Mesendoderm (in vitro differentiated cells): ENCODE measurements at regions not wholly inside any gene's neighbourhood (a gene's known extent, or its start where the extent isn't known, plus 50 kb on each side); places are given as distances from the start of the nearest gene placed in this dataset.

Source experiments
- DNase-seq: peaks from one replicate; pipeline ENCODE4 v3.0.0; 2013
- H2AK5ac ChIP-seq: 2 replicates; pipeline ENCODE4 v1.6.1; 2013; ENCODE audit warnings: low read length, inconsistent platforms
- H2BK120ac ChIP-seq: 2 replicates; pipeline ENCODE4 v1.6.1; 2013; ENCODE audit warnings: low read depth, mild to moderate bottlenecking, low read length, moderate library complexity, mixed read lengths
- H2BK15ac ChIP-seq: replicated peaks from 2 replicates; pipeline ENCODE4 v1.6.1; 2013; ENCODE audit warnings: low read depth, mild to moderate bottlenecking, moderate library complexity
- H2BK5ac ChIP-seq: 2 replicates; pipeline ENCODE4 v1.6.1; 2013; ENCODE audit warnings: low read length, inconsistent platforms
- H3K18ac ChIP-seq: 2 replicates; pipeline ENCODE4 v1.6.1; 2013; ENCODE audit warnings: mild to moderate bottlenecking, low read length, mixed read lengths
- H3K23ac ChIP-seq: one replicate; pipeline ENCODE4 v1.6.1; 2013; ENCODE audit warnings: low read length
- H3K27ac ChIP-seq: 2 replicates; pipeline ENCODE4 v1.5.1; 2013; ENCODE audit warnings: low read depth, mild to moderate bottlenecking, inconsistent platforms, low read length, moderate library complexity
- H3K27me3 ChIP-seq: 2 replicates; pipeline ENCODE4 v1.6.1; 2013; ENCODE audit warnings: low read length, control low read depth, mild to moderate bottlenecking, inconsistent platforms; ENCODE audit not compliant: insufficient read depth, poor library complexity
- H3K36me3 ChIP-seq: 2 replicates; pipeline ENCODE4 v1.6.1; 2013; ENCODE audit warnings: low read length, inconsistent platforms; ENCODE audit not compliant: control insufficient read depth, insufficient read depth
- H3K4ac ChIP-seq: one replicate; pipeline ENCODE4 v1.6.1; 2013; ENCODE audit warnings: low read depth, mild to moderate bottlenecking, low read length, moderate library complexity
- H3K4me1 ChIP-seq: 2 replicates; pipeline ENCODE4 v1.6.1; 2013; ENCODE audit warnings: low read depth, low read length, inconsistent platforms; ENCODE audit not compliant: control insufficient read depth
- H3K4me2 ChIP-seq: 2 replicates; pipeline ENCODE4 v1.6.1; 2013; ENCODE audit warnings: low read length
- H3K4me3 ChIP-seq: 2 replicates; pipeline ENCODE4 v1.5.1; 2013; ENCODE audit warnings: mild to moderate bottlenecking, low read length
- H3K56ac ChIP-seq: one replicate; pipeline ENCODE4 v1.6.1; 2013; ENCODE audit warnings: low read length
- H3K79me1 ChIP-seq: 2 replicates; pipeline ENCODE4 v1.6.1; 2013; ENCODE audit warnings: low read length, inconsistent platforms
- H3K79me2 ChIP-seq: 2 replicates; pipeline ENCODE4 v1.6.1; 2013; ENCODE audit warnings: mild to moderate bottlenecking, low read length; ENCODE audit not compliant: control insufficient read depth, insufficient read depth
- H3K9ac ChIP-seq: 2 replicates; pipeline ENCODE4 v1.6.1; 2013; ENCODE audit warnings: low read length, inconsistent platforms
- H4K5ac ChIP-seq: one replicate; pipeline ENCODE4 v1.6.1; 2013; ENCODE audit warnings: low read length
- H4K8ac ChIP-seq: one replicate; pipeline ENCODE4 v1.6.1; 2013; ENCODE audit warnings: low read depth, mild to moderate bottlenecking, control low read depth, low read length, moderate library complexity
- WGBS: extraction: QIAGEN DNeasy Blood & Tissue Kit; methylation state at CpG from one replicate; pipeline ENCODE4 v1.1.7; 2013; ENCODE audit warnings: low lambda C conversion rate, missing lambda C conversion rate; ENCODE audit not compliant: insufficient coverage; ENCODE audit errors: extremely low coverage; 5-methylcytosine and 5-hydroxymethylcytosine counted together

DNA sequence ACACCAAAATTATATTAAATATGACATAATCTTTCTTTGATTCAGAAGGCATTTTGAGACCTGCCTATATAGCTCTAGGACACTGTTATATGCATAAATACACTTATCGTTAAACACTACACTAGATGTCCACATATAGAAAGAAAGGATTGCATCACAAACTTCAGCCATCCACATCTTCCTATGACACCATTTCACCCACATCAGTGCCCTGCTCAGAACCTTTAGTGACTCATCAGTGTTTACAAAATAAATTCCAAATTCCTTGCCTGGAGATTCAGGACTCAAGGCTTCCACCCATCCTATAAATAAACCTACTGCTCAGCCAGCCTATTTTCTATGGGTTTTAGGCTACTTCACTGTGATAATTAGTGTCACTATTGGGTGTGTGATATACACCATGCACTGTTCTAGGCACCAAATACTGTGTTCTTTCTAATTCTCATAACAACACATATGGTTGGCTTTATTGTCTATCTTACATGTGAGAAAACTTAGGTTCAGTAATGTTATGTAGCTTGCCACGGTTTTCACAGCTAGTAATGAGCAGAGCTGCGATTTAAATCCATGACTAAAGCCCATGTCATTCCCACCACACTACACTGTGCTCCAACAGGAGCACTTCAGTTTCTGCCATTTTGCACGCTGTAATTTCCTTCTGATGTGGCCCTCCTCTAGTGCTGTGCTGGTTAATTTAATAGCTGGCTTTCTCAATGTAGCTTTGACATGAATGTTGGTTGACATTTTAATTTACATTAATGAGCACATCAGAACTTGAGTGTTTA is 103.3 kb downstream of the SREK1 start:
- peak; percentile 47 for DNase-seq
- Histone ChIP-seq H3K18ac (no peak overlapping the region), H3K79me1 (no peaks in the 10 kb centered on the region), H4K8ac (no peak overlapping the region), H3K36me3 (no peaks in the 10 kb centered on the region), H3K27ac (no peak overlapping the region), H2BK15ac (no peak overlapping the region), H3K79me2 (no peaks in the 10 kb centered on the region), H3K4ac (no peak overlapping the region), H3K23ac (no peak overlapping the region), H3K4me2 (no peak overlapping the region), H2AK5ac (no peak overlapping the region), H2BK5ac (no peak overlapping the region), H4K5ac (no peak overlapping the region), H3K4me1 (no peaks in the 10 kb centered on the region), H3K56ac (no peak overlapping the region), H2BK120ac (no peak overlapping the region), H3K9ac (no peak overlapping the region), H3K27me3 (no peaks in the 10 kb centered on the region), H3K4me3 (no peak overlapping the region)
- WGBS: no CpG with 5 or more reads among the region's 4 CpGs

DNA sequence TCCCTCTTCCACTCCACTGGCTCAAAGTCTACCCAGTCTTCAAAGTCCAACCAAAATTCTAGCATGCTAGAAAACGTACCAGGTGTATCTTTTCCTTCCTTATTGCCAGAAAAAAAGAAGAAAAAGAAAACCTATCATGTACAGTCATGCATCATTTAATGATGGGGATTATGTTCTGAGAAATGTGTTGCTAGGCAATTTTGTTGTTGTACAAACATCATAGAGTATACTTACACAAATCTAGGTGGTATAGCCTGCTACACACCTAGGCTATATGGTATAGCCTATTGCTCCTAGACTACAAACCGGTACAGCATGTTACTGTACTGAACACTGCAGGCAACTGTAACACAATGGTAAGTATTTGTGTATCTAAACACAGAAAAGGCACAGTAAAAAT is 104.8 kb downstream of the SREK1 start:
- Histone ChIP-seq H2AK5ac (no peak overlapping the region), H3K4me2 (no peak overlapping the region), H3K4me3 (no peak overlapping the region), H3K4me1 (no peaks in the 10 kb centered on the region), H3K36me3 (no peaks in the 10 kb centered on the region), H2BK5ac (no peak overlapping the region), H3K9ac (no peak overlapping the region), H3K56ac (no peak overlapping the region), H3K18ac (no peak overlapping the region), H3K4ac (no peak overlapping the region), H2BK15ac (no peak overlapping the region), H3K27me3 (no peaks in the 10 kb centered on the region), H3K23ac (no peak overlapping the region), H3K79me2 (no peaks in the 10 kb centered on the region), H3K27ac (no peak overlapping the region), H4K8ac (no peak overlapping the region), H3K79me1 (no peaks in the 10 kb centered on the region), H2BK120ac (no peak overlapping the region), H4K5ac (no peak overlapping the region)
- DNase-seq: no peak
- no CpG with 5 or more reads among the region's 2 CpGs for WGBS

DNA sequence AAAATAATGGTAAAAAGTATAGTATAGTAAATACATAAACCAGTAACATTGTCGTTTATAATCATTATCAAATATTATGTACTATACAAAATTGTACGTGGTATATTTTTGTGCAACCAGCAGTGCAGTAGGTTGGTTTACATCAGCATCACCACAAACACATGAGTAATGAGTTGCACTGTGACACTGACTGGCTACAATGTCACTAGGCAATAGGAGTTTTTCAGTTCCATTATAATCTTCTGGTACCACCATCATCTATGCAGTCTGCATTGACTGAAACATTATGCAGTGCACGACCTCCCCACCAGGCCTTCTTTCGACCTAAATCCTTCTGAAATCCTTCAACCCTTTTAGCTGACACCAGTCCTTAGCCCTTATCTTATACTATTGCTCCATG is 105.8 kb downstream of the SREK1 start:
- no peak overlapping the region for H3K18ac ChIP-seq
- H3K4me2 ChIP-seq: no peak overlapping the region
- no peak overlapping the region for H3K9ac ChIP-seq
- H3K27me3 ChIP-seq: no peaks in the 10 kb centered on the region
- H3K36me3 ChIP-seq: no peaks in the 10 kb centered on the region
- H3K79me1 ChIP-seq: no peaks in the 10 kb centered on the region
- H4K5ac ChIP-seq: no peak overlapping the region
- no peak overlapping the region for H3K4ac ChIP-seq
- no peak overlapping the region for H2BK120ac ChIP-seq
- no peak overlapping the region for H3K27ac ChIP-seq
- DNase-seq: no peak
- no peak overlapping the region for H3K56ac ChIP-seq
- WGBS: no CpG with 5 or more reads among the region's 4 CpGs
- no peak overlapping the region for H2BK5ac ChIP-seq
- no peaks in the 10 kb centered on the region for H3K79me2 ChIP-seq
- H2BK15ac ChIP-seq: no peak overlapping the region
- H3K4me1 ChIP-seq: no peaks in the 10 kb centered on the region
- H3K23ac ChIP-seq: no peak overlapping the region
- H2AK5ac ChIP-seq: no peak overlapping the region
- H4K8ac ChIP-seq: no peak overlapping the region
- H3K4me3 ChIP-seq: no peak overlapping the region

DNA sequence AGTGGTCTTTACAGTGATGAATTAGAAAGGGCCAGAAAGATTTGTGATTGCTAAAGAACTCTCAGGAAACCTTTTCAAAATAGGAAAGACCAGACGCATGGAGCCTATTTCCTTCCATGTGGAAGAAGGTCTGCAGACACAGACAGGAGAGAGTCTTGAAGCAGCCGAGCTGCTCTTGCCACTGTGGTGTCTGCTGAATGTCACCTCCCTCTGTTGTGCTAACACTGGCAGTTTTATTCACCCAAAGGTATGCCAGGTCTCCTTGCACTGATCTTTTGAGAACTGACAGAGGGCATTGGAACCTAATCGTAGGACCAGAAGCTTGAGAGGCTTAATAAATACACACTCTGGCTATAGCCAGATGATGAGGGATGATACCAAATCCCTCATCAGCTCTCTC is 108.7 kb downstream of the SREK1 start:
- Histone ChIP-seq H2BK15ac (no peak overlapping the region), H3K56ac (no peak overlapping the region), H3K23ac (no peak overlapping the region), H3K27me3 (no peaks in the 10 kb centered on the region), H2AK5ac (no peak overlapping the region), H3K9ac (no peak overlapping the region), H2BK5ac (no peak overlapping the region), H3K4me1 (no peaks in the 10 kb centered on the region), H3K4ac (no peak overlapping the region), H3K4me2 (no peak overlapping the region), H4K8ac (no peak overlapping the region), H2BK120ac (no peak overlapping the region), H3K36me3 (no peaks in the 10 kb centered on the region), H3K27ac (no peak overlapping the region), H3K4me3 (no peak overlapping the region), H3K79me1 (no peaks in the 10 kb centered on the region), H3K79me2 (no peaks in the 10 kb centered on the region), H4K5ac (no peak overlapping the region), H3K18ac (no peak overlapping the region)
- DNase-seq: no peak
- no CpG with 5 or more reads among the region's 3 CpGs for WGBS

DNA sequence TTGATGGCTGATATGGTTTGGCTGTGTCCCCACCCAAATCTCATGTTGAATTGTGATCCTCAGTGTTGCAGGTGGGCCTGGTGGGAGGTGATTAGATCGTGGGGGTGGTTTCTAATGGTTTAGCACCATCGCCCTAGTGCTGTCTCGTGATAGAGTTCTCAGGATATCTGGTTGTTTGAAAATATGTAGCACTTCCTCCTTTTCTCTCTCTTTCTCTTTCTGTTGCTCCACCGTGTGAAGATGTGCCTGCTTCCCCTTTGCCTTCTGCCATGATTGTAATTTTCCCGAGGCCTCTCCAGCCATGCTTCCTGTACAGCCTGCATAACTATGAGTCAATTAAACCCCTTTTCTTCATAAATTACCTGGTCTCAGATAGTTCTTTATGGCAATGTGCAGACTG is 111.6 kb downstream of the SREK1 start:
- no peaks in the 10 kb centered on the region for H3K4me1 ChIP-seq
- no peak for DNase-seq
- H2AK5ac ChIP-seq: no peak overlapping the region
- H3K79me1 ChIP-seq: no peaks in the 10 kb centered on the region
- H4K8ac ChIP-seq: no peak overlapping the region
- no peak overlapping the region for H3K4me3 ChIP-seq
- no peak overlapping the region for H3K4ac ChIP-seq
- H3K18ac ChIP-seq: no peak overlapping the region
- H3K36me3 ChIP-seq: no peaks in the 10 kb centered on the region
- no peaks in the 10 kb centered on the region for H3K27me3 ChIP-seq
- no peak overlapping the region for H3K23ac ChIP-seq
- H3K56ac ChIP-seq: no peak overlapping the region
- H4K5ac ChIP-seq: no peak overlapping the region
- H3K27ac ChIP-seq: no peak overlapping the region
- no peak overlapping the region for H3K4me2 ChIP-seq
- no peak overlapping the region for H2BK120ac ChIP-seq
- no peak overlapping the region for H2BK5ac ChIP-seq
- H2BK15ac ChIP-seq: no peak overlapping the region
- H3K9ac ChIP-seq: no peak overlapping the region
- WGBS: no CpG with 5 or more reads among the region's 5 CpGs
- no peaks in the 10 kb centered on the region for H3K79me2 ChIP-seq

DNA sequence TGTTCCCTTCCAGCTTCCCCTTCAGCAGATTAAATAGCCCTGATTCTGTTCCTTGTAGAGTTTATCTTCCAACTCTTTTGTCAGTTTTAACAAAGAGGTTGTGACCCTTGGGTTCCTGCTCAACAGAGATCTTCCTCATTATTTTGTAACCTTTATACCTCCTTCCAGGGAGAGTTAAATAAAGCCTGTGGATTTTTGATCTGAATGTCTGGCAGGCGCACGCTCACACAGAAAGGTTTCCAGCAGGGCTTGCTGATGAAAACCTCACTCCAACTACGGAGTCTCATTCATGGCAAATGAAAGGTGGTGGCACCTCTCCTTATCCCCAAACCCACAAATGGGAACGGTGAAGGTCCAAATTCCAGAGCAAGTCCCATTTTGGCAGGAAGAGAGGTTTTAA is 129.0 kb downstream of the SREK1 start:
- Histone ChIP-seq H2AK5ac (no peak overlapping the region), H3K79me2 (no peaks in the 10 kb centered on the region), H2BK5ac (no peak overlapping the region), H3K27ac (no peak overlapping the region), H3K56ac (no peak overlapping the region), H3K18ac (no peak overlapping the region), H2BK120ac (no peak overlapping the region), H3K4me2 (no peak overlapping the region), H4K8ac (no peak overlapping the region), H3K27me3 (no peaks in the 10 kb centered on the region), H3K79me1 (no peaks in the 10 kb centered on the region), H3K23ac (no peak overlapping the region), H2BK15ac (no peak overlapping the region), H3K4me1 (no peaks in the 10 kb centered on the region), H4K5ac (no peak overlapping the region), H3K9ac (no peak overlapping the region), H3K36me3 (no peaks in the 10 kb centered on the region), H3K4me3 (no peak overlapping the region), H3K4ac (no peak overlapping the region)
- no peak for DNase-seq
- no CpG with 5 or more reads among the region's 4 CpGs for WGBS
